ENCODE measurements at regions not wholly inside any gene's neighbourhood (a gene's known extent, or its start where the extent isn't known, plus 50 kb on each side); places are given as distances from the start of the nearest gene placed in this dataset.
"Not testable (repeated sequence)": the region's sequence is repeated elsewhere in the genome, so short reads cannot be mapped to it uniquely, and the experiment has no call there.

DNA sequence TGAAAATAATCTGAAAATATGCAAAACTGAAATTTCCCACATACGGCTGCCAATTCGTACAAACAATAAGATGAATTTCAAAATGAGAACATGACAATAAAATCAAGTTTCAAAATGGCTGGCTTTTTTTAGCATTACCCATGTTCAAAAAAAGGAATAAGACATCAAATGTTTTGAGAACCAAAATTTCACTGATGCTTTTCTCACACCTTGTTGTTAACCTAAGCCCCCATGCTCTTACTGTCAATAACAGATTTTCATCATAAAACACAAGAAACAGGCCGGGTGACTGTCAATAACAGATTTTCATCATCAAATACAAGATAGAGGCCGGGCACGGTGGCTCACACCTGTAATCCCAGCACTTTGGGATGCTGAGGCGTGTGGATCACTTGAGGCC, 2149.6 kb upstream of the DEFB115 start:
- not testable (repeated sequence) for H3K18ac ChIP-seq (ENCODE audit: insufficient read length, low read depth, low read length); H3K79me2 ChIP-seq (ENCODE audit: insufficient read depth, low read length); H2BK5ac ChIP-seq (ENCODE audit: insufficient read length, low read length); H3K4ac ChIP-seq (ENCODE audit: low read depth, low read length); H3K27ac ChIP-seq (ENCODE audit: insufficient read length, low read depth, low read length); H3K4me2 ChIP-seq (ENCODE audit: insufficient read depth, insufficient read length, low read length); H3K23me2 ChIP-seq (ENCODE audit: insufficient read length, low read depth, low read length, poor library complexity, severe bottlenecking); DNase-seq; H3K27me3 Mint-ChIP-seq (ENCODE audit: low read depth); H3T11ph ChIP-seq (ENCODE audit: low read length); H3K4me1 Mint-ChIP-seq; H4K91ac ChIP-seq (ENCODE audit: insufficient read length, low read depth, low read length); H3K27me3 ChIP-seq (ENCODE audit: insufficient read depth, low read length); H3K9ac ChIP-seq (ENCODE audit: extremely low read depth, insufficient read length, low read length); H2BK12ac ChIP-seq (ENCODE audit: insufficient read length, low read depth, low read length); H3K79me1 ChIP-seq (ENCODE audit: insufficient read depth, low read depth, low read length, poor library complexity, severe bottlenecking); H2AK5ac ChIP-seq (ENCODE audit: insufficient read length, low read length); H3K4me1 ChIP-seq (ENCODE audit: insufficient read depth, low read length); H2BK15ac ChIP-seq (ENCODE audit: low read depth, low read length); H3K14ac ChIP-seq (ENCODE audit: insufficient read depth, low read length); H2BK120ac ChIP-seq (ENCODE audit: low read depth, low read length, poor library complexity, severe bottlenecking); H4K5ac ChIP-seq (ENCODE audit: insufficient read length, low read depth, low read length); H3K56ac ChIP-seq (ENCODE audit: insufficient read length, low read depth, low read length); H2BK20ac ChIP-seq (ENCODE audit: low read depth, low read length, poor library complexity, severe bottlenecking); H4K20me1 ChIP-seq (ENCODE audit: control insufficient read depth, insufficient read depth, insufficient read length); H4K8ac ChIP-seq (replicated peaks; ENCODE audit: insufficient read length, low read depth, low read length); H3K4me3 Mint-ChIP-seq; H2AFZ ChIP-seq (ENCODE audit: low read length); H3K27ac Mint-ChIP-seq; H3K23ac ChIP-seq (ENCODE audit: insufficient read length, low read depth, low read length)
- Mint-ChIP-seq H3K36me3 (ENCODE audit: insufficient read depth in 1 of 3, low read depth in 3 of 3) (peaks cover 9 to 27% (median 17%) of the 10 kb centered on the region in 3 experiments; a peak in 5 of 7 replicates), H3K9me3 (peaks cover 76 to 80% of the 10 kb centered on the region in 2 experiments)
- WGBS (ENCODE audit: extremely low coverage, insufficient read length, low lambda C conversion rate) = no CpG with 5 or more reads among the region's 6 CpGs
- peaks cover 29% of the 10 kb centered on the region for H3K9me3 ChIP-seq (ENCODE audit: control insufficient read depth, low read depth, low read length)

DNA sequence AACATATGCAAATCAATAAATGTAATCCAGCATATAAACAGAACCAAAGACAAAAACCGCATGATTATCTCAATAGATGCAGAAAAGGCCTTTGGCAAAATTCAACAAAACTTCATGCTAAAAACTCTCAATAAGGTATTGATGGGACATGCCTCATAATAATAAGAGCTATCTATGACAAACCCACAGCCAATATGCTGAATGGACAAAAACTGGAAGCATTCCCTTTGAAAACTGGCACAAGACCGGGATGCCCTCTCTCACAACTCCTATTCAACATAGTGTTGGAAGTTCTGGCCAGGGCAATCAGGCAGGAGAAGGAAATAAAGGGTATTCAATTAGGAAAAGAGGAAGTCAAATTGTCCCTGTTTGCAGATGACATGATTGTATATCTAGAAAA, 2148.1 kb upstream of the DEFB115 start:
- H3K36me3 Mint-ChIP-seq (ENCODE audit: insufficient read depth in 1 of 3, low read depth in 3 of 3) = peaks cover 13 to 35% (median 14%) of the 10 kb centered on the region in 3 experiments; a peak in 5 of 7 replicates
- H3K9me3 Mint-ChIP-seq = peaks cover 81 to 85% of the 10 kb centered on the region in 2 experiments

More for the DNA sequence above, 2148.1 kb upstream of the DEFB115 start:
- H4K20me1 ChIP-seq (ENCODE audit: control insufficient read depth, insufficient read depth, insufficient read length); H2BK15ac ChIP-seq (ENCODE audit: low read depth, low read length); H2BK120ac ChIP-seq (ENCODE audit: low read depth, low read length, poor library complexity, severe bottlenecking); DNase-seq; H2AK5ac ChIP-seq (ENCODE audit: insufficient read length, low read length); H3K23me2 ChIP-seq (ENCODE audit: insufficient read length, low read depth, low read length, poor library complexity, severe bottlenecking); H3K9ac ChIP-seq (ENCODE audit: extremely low read depth, insufficient read length, low read length); H3K27ac ChIP-seq (ENCODE audit: insufficient read length, low read depth, low read length); H3K79me1 ChIP-seq (ENCODE audit: insufficient read depth, low read depth, low read length, poor library complexity, severe bottlenecking); H3K4me3 Mint-ChIP-seq; H4K91ac ChIP-seq (ENCODE audit: insufficient read length, low read depth, low read length); H3K4me2 ChIP-seq (ENCODE audit: insufficient read depth, insufficient read length, low read length); H3K4me1 Mint-ChIP-seq; H4K5ac ChIP-seq (ENCODE audit: insufficient read length, low read depth, low read length); H2BK12ac ChIP-seq (ENCODE audit: insufficient read length, low read depth, low read length); H3K27me3 Mint-ChIP-seq (ENCODE audit: low read depth); H3K4ac ChIP-seq (ENCODE audit: low read depth, low read length); H4K8ac ChIP-seq (replicated peaks; ENCODE audit: insufficient read length, low read depth, low read length); H2BK5ac ChIP-seq (ENCODE audit: insufficient read length, low read length); H3T11ph ChIP-seq (ENCODE audit: low read length); H3K4me1 ChIP-seq (ENCODE audit: insufficient read depth, low read length); H3K23ac ChIP-seq (ENCODE audit: insufficient read length, low read depth, low read length); H3K27ac Mint-ChIP-seq; H2AFZ ChIP-seq (ENCODE audit: low read length); H3K14ac ChIP-seq (ENCODE audit: insufficient read depth, low read length); H3K79me2 ChIP-seq (ENCODE audit: insufficient read depth, low read length); H2BK20ac ChIP-seq (ENCODE audit: low read depth, low read length, poor library complexity, severe bottlenecking); H3K18ac ChIP-seq (ENCODE audit: insufficient read length, low read depth, low read length); H3K27me3 ChIP-seq (ENCODE audit: insufficient read depth, low read length); H3K56ac ChIP-seq (ENCODE audit: insufficient read length, low read depth, low read length): not testable (repeated sequence)
- peaks cover 29% of the 10 kb centered on the region for H3K9me3 ChIP-seq (ENCODE audit: control insufficient read depth, low read depth, low read length)
- WGBS (ENCODE audit: extremely low coverage, insufficient read length, low lambda C conversion rate) = no CpG with 5 or more reads among the region's 2 CpGs
